Activated B cell treated with CpG ODN at 0.5 μM for 24 hours (primary cell): ENCODE measurements at regions not wholly inside any gene's neighbourhood (a gene's known extent, or its start where the extent isn't known, plus 50 kb on each side); places are given as distances from the start of the nearest gene placed in this dataset.

Experiments
- ATAC-seq: fragments of 200-7000 bp; cut with Tn5 transposase; one replicate; pipeline ENCODE4 v1.10.0; 2021; ENCODE audit warnings: low read depth, mild to moderate bottlenecking, moderate library complexity
- CTCF ChIA-PET: fragments of 350-600 bp; sonication (Branson Sonifier 250); formaldehyde crosslinking; loops from one replicate; lab custom pipeline; 2021; ENCODE audit warnings: antibody characterized with exemption; lab: Charles Lee
- POLR2A ChIA-PET: fragments of 350-600 bp; sonication (Branson Sonifier 250); formaldehyde crosslinking; loops from one replicate; lab custom pipeline; 2021; ENCODE audit warnings: antibody characterized with exemption; lab: Charles Lee
- DNase-seq: peaks from one replicate; pipeline ENCODE4 v3.0.0; 2022
- H3K27ac Mint-ChIP-seq: one replicate; pipeline ENCODE4 v1.8.0; 2020; ENCODE audit warnings: mixed read lengths
- H3K27me3 Mint-ChIP-seq: one replicate; pipeline ENCODE4 v1.8.0; 2021; ENCODE audit warnings: mixed read lengths
- H3K36me3 Mint-ChIP-seq: one replicate; pipeline ENCODE4 v1.8.0; 2021; ENCODE audit warnings: low read depth, mixed read lengths
- H3K4me1 Mint-ChIP-seq: one replicate; pipeline ENCODE4 v1.8.0; 2021; ENCODE audit warnings: mixed read lengths
- H3K4me3 Mint-ChIP-seq: one replicate; pipeline ENCODE4 v1.8.0; 2020; ENCODE audit warnings: mild to moderate bottlenecking, mixed read lengths
- H3K9me3 Mint-ChIP-seq: one replicate; pipeline ENCODE4 v1.8.0; 2020; ENCODE audit warnings: mixed read lengths
- intact Hi-C: fragments of 100-400 bp; cut with micrococcal nuclease; formaldehyde crosslinking; loops from one replicate; pipeline ENCODE4 v1.15.1; 2024
- TF ChIP-seq, protein P1 (sequence below): fragments of 200-600 bp; IDR thresholded peaks from one replicate; pipeline ENCODE4 v1.8.0; 2022; ENCODE audit warnings: antibody characterized with exemption, mild to moderate bottlenecking

DNA sequence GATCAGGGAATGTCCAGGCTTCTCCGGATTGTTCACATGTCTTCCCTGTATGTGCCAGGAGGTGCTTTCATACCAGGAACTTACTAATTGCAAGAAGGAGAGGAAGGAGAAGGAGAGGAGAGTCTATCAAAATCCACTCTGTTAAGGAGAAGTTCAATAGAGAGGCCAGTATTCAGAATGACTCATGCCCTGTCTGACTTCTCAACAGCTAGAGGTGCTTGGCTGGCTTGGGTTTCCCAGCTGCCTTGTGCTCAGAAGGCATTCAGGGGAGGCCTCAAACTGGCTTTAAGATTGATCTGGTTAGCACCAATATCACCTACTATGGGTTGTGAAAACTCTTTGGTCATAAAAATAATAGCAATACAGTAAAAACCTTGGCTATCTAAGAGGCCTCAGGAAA, 167.9 kb upstream of the GLRA1 start:
- ChIA-PET POLR2A (no interaction called here), CTCF (no interaction called here)

DNA sequence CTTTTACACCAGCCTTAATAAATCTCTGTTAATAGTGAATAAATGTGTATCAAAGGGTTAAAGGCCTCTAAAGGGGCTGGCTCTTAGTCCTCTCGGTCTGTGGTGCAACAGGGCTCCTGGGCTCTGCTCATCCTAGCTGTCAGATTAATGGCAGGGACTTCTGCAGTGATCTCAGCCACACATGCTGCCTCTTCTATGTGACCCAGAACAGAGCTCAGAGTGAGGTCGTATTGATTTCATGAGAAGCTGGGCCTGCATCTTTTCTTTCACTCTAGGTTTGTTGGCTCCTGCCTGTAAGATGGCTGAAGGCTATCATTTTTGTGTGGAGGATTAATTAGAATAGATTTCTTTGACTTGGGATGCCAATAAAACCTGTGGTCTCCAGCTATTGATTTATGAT, 165.0 kb upstream of the GLRA1 start:
- Mint-ChIP-seq H3K9me3 (no peaks in the 10 kb centered on the region), H3K4me3 (no peak overlapping the region), H3K27ac (no peak overlapping the region), H3K4me1 (no peaks in the 10 kb centered on the region), H3K36me3 (no peaks in the 10 kb centered on the region), H3K27me3 (peaks cover 2% of the 10 kb centered on the region)
- DNase-seq (no peak), ATAC-seq (no peak)
- ChIA-PET POLR2A (no interaction called here), CTCF (no interaction called here)
- intact Hi-C loops: no loop called here
- TF ChIP-seq, protein P1, sequence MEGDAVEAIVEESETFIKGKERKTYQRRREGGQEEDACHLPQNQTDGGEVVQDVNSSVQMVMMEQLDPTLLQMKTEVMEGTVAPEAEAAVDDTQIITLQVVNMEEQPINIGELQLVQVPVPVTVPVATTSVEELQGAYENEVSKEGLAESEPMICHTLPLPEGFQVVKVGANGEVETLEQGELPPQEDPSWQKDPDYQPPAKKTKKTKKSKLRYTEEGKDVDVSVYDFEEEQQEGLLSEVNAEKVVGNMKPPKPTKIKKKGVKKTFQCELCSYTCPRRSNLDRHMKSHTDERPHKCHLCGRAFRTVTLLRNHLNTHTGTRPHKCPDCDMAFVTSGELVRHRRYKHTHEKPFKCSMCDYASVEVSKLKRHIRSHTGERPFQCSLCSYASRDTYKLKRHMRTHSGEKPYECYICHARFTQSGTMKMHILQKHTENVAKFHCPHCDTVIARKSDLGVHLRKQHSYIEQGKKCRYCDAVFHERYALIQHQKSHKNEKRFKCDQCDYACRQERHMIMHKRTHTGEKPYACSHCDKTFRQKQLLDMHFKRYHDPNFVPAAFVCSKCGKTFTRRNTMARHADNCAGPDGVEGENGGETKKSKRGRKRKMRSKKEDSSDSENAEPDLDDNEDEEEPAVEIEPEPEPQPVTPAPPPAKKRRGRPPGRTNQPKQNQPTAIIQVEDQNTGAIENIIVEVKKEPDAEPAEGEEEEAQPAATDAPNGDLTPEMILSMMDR: no peak

More for the DNA sequence above, 167.9 kb upstream of the GLRA1 start:
- H3K4me3 Mint-ChIP-seq: no peak overlapping the region
- intact Hi-C loops: no loop called here
- peaks cover 2% of the 10 kb centered on the region for H3K27me3 Mint-ChIP-seq
- no peaks in the 10 kb centered on the region for H3K9me3 Mint-ChIP-seq
- ATAC-seq (no peak), DNase-seq (no peak)
- H3K4me1 Mint-ChIP-seq: no peaks in the 10 kb centered on the region
- TF ChIP-seq, protein P1: no peak
- no peak overlapping the region for H3K27ac Mint-ChIP-seq
- H3K36me3 Mint-ChIP-seq: no peaks in the 10 kb centered on the region

DNA sequence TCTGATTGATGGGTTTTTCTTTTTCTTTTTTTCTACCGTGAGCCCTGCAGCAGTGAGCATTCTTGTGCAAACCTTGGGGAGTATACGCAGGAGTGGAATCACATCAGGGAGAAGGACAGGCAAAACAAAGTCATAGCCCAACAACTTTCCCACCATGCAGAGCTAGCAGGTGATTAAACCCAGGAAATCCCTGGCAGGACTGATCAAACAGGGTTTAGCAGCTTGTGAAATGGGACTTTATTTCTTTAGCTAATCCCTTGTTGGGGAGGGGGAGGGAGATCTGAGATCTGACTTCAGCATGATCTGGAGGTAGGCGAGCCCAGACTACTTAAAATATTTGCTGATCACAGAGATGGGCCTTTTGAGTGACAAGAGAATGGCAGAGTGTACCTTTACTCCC, 162.0 kb upstream of the GLRA1 start:
- intact Hi-C loops: no loop called here
- no peaks in the 10 kb centered on the region for H3K9me3 Mint-ChIP-seq
- TF ChIP-seq, protein P1: no peak
- no peak overlapping the region for H3K4me3 Mint-ChIP-seq
- no peaks in the 10 kb centered on the region for H3K4me1 Mint-ChIP-seq
- H3K27ac Mint-ChIP-seq: no peak overlapping the region
- ChIA-PET CTCF (no interaction called here), POLR2A (no interaction called here)
- no peak for DNase-seq
- no peak for ATAC-seq
- H3K36me3 Mint-ChIP-seq: no peaks in the 10 kb centered on the region
- H3K27me3 Mint-ChIP-seq: peaks cover 2% of the 10 kb centered on the region

DNA sequence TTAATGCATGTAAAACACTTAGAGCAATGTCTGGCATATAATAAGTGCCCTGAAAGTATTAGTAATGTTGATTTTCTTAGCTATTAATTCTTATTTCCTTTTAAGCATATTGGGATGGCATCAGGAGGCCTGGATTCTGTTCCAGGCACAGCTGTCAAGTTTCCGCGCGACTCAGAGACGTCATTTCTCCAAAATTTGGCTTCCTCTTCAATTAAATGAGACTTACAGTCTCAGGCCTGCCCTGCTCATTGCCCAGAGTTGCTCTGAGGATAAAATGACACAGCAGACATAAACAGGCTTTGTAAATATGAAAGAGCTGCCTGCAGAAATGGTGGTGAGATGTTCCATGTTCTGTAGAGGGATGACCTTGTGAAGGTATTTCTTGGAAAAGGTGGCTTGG, 159.8 kb upstream of the GLRA1 start:
- no peaks in the 10 kb centered on the region for H3K36me3 Mint-ChIP-seq
- DNase-seq (no peak), ATAC-seq (no peak)
- intact Hi-C loops: no loop called here
- ChIA-PET POLR2A (no interaction called here), CTCF (no interaction called here)
- TF ChIP-seq, protein P1: no peak
- no peak overlapping the region for H3K27ac Mint-ChIP-seq
- no peaks in the 10 kb centered on the region for H3K4me1 Mint-ChIP-seq
- H3K27me3 Mint-ChIP-seq: no peaks in the 10 kb centered on the region
- H3K4me3 Mint-ChIP-seq: no peak overlapping the region
- H3K9me3 Mint-ChIP-seq: no peaks in the 10 kb centered on the region

DNA sequence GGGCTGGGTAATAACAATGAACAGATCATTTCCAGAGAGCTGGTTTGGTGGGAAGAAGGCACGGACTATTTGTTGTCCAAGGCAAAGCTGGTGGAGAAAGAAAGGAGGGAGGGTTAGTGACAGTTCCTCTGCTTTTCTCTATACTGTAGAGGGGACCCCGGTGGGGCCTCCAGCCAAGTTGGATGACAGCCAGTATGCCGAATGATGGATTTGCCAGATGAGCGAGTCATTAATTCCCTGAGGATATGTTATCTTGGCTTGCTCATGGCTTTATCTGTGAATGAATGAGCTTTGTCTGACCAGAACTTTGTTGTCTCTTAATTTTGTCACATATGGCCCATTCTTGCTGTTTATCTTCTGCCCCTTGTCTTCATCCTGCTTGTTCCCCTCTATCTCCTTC, 158.6 kb upstream of the GLRA1 start:
- Mint-ChIP-seq H3K27ac (no peak overlapping the region), H3K4me3 (no peak overlapping the region), H3K4me1 (no peaks in the 10 kb centered on the region), H3K9me3 (no peaks in the 10 kb centered on the region), H3K27me3 (no peaks in the 10 kb centered on the region), H3K36me3 (no peaks in the 10 kb centered on the region)
- TF ChIP-seq, protein P1: no peak
- ChIA-PET POLR2A (no interaction called here), CTCF (no interaction called here)
- intact Hi-C loops: no loop called here
- DNase-seq: no peak
- ATAC-seq: no peak
